ENCODE measurements at regions not wholly inside any gene's neighbourhood (a gene's known extent, or its start where the extent isn't known, plus 50 kb on each side); places are given as distances from the start of the nearest gene placed in this dataset.

DNA sequence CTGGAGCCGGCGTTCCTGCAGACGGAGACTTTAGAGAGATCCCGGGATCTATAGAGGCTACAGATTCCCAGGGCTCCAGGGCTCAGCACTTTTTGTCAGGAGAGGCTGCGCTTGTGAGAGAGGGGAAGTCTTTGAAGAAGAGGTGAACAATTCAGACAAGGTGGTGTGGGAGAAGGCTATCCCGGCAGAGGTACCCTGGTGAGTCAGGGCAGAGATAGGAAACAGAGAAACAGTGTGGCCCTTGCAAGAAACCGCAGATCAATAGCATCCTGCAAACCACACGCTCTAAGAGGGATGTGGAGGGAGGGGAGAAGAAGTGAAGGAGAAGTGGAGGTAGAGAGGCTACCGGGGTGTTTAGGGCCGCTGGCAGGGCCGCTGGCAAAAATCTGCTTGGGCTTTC is 160.5 kb upstream of the APCDD1 start:
- TF ChIP-seq CTCF (IDR thresholded peaks at IDR 0.05): no peak
- no peak for TF ChIP-seq EP300 (IDR thresholded peaks at IDR 0.05)
- TF ChIP-seq POLR2A (IDR thresholded peaks at IDR 0.05): no peak

All from ovary (tissue), 3 donors.